Endothelial cell of umbilical vein (primary cell): ENCODE measurements at regions not wholly inside any gene's neighbourhood (a gene's known extent, or its start where the extent isn't known, plus 50 kb on each side); places are given as distances from the start of the nearest gene placed in this dataset.

Source experiments
- BruUV-seq: library from RNA; stranded (reverse); fragments of 400-500 nt; replicated peaks from 2 replicates; lab custom pipeline; 2021; lab: Mats Ljungman, UMichigan
- CTCF ChIA-PET: fragments of 300-600, 350-600 bp; sonication (Branson Sonifier 250); formaldehyde crosslinking; loops from one replicate; lab custom pipeline; 2021; ENCODE audit warnings: antibody characterized with exemption, inconsistent platforms; lab: Charles Lee
- POLR2A ChIA-PET: fragments of 300-600, 350-600 bp; sonication (Branson Sonifier 250); formaldehyde crosslinking; loops from one replicate; lab custom pipeline; 2021; ENCODE audit warnings: antibody characterized with exemption, inconsistent platforms; lab: Charles Lee
- DNase-seq: peaks from one replicate; pipeline ENCODE4 v3.0.0-alpha.2; 2011; ENCODE audit warnings: low read depth, low spot score
- FAIRE-seq: peaks from 2 replicates; lab custom pipeline; 2011; peaks lifted over from hg19 to GRCh38; lab: Jason Lieb, UNC
- H2AFZ ChIP-seq: 2 replicates; pipeline ENCODE4 v1.6.0; 2012; ENCODE audit warnings: low read depth, low read length, control low read depth, inconsistent platforms
- H3K27ac ChIP-seq: 2 replicates; pipeline ENCODE4 v1.5.1; 2011; ENCODE audit warnings: low read depth, mild to moderate bottlenecking, control low read depth, low read length, moderate library complexity; ENCODE audit not compliant: insufficient read depth
- H3K27me3 ChIP-seq, 2 experiments: 2 replicates each; pipeline versions ENCODE4 v1.6.0 to v1.6.1; 2011; ENCODE audit warnings: low read length in 2 of 2, mixed read lengths in 1 of 2; ENCODE audit not compliant: control insufficient read depth in 2 of 2, insufficient read depth in 2 of 2
- H3K36me3 ChIP-seq, 2 experiments: 2 replicates in 1 of 2; 3 replicates in 1 of 2; pipeline ENCODE4 v1.5.1; 2011; ENCODE audit warnings: low read length in 2 of 2, mild to moderate bottlenecking in 1 of 2, moderate library complexity in 1 of 2; ENCODE audit not compliant: control insufficient read depth in 2 of 2, insufficient read depth in 2 of 2; ENCODE audit errors: extremely low read depth in 1 of 2
- H3K4me1 ChIP-seq: 3 replicates; pipeline ENCODE4 v1.5.1; 2011; ENCODE audit warnings: mild to moderate bottlenecking, low read length; ENCODE audit not compliant: control insufficient read depth, insufficient read depth; ENCODE audit errors: extremely low read depth
- H3K4me2 ChIP-seq: 2 replicates; pipeline ENCODE4 v1.6.1; 2011; ENCODE audit warnings: low read length, control low read depth, mixed read lengths; ENCODE audit not compliant: insufficient read depth
- H3K4me3 ChIP-seq, 3 experiments: fragments of 200-600 bp in 1 of 3; sonication (generic), shearing (Covaris generic) in 1 of 3; replicated peaks in 1 of 3; 2 replicates each; pipeline ENCODE4 v1.5.1; 2011 to 2016; ENCODE audit warnings: control low read depth in 3 of 3, low read length in 3 of 3, mild to moderate bottlenecking in 2 of 3, inconsistent platforms in 1 of 3, low read depth in 1 of 3, moderate library complexity in 1 of 3; ENCODE audit not compliant: insufficient read depth in 1 of 3
- H3K79me2 ChIP-seq: 2 replicates; pipeline ENCODE4 v1.6.0; 2012; ENCODE audit warnings: low read length, inconsistent platforms; ENCODE audit not compliant: control insufficient read depth, insufficient read depth
- H3K9ac ChIP-seq: replicated peaks from 2 replicates; pipeline ENCODE3; 2011; ENCODE audit warnings: low read length, control low read depth; ENCODE audit not compliant: insufficient read depth; ENCODE audit errors: extremely low read depth
- H3K9me1 ChIP-seq: replicated peaks from 3 replicates; pipeline ENCODE4 v1.6.0; 2011; ENCODE audit warnings: mild to moderate bottlenecking, low read length; ENCODE audit not compliant: control insufficient read depth, insufficient read depth; ENCODE audit errors: extremely low read depth
- H3K9me3 ChIP-seq: replicated peaks from 2 replicates; pipeline ENCODE4 v1.5.1; 2012; ENCODE audit warnings: low read length, inconsistent platforms; ENCODE audit not compliant: control insufficient read depth, insufficient read depth
- H4K20me1 ChIP-seq: replicated peaks from 2 replicates; pipeline ENCODE3; 2011; ENCODE audit warnings: mild to moderate bottlenecking, low read length; ENCODE audit not compliant: control insufficient read depth, insufficient read depth; ENCODE audit errors: extremely low read depth
- EZH2 ChIP-seq: IDR thresholded peaks from 2 replicates; pipeline ENCODE4 v1.6.1; 2012; ENCODE audit warnings: borderline replicate concordance, low read depth, mild to moderate bottlenecking, moderate library complexity, low read length, inconsistent platforms; ENCODE audit not compliant: severe bottlenecking
- FOS ChIP-seq: IDR thresholded peaks from 2 replicates; pipeline ENCODE4 v1.6.1; 2011; ENCODE audit warnings: mild to moderate bottlenecking, low read length, moderate library complexity, borderline replicate concordance; ENCODE audit not compliant: insufficient read depth
- JUN ChIP-seq: IDR thresholded peaks from 2 replicates; pipeline ENCODE4 v1.6.1; 2011; ENCODE audit warnings: borderline replicate concordance, low read depth; ENCODE audit not compliant: insufficient read length, insufficient read depth
- MAX ChIP-seq: IDR thresholded peaks from 2 replicates; pipeline ENCODE4 v1.6.1; 2011; ENCODE audit not compliant: insufficient read depth, insufficient read length
- MYC ChIP-seq: IDR thresholded peaks from one replicate; pipeline ENCODE4 v1.6.1; 2011; ENCODE audit warnings: mild to moderate bottlenecking, low read depth, low read length
- POLR2A ChIP-seq: IDR thresholded peaks from 2 replicates; pipeline ENCODE4 v1.6.1; 2012; ENCODE audit warnings: low read depth, mild to moderate bottlenecking, control low read depth, low read length
- POLR2AphosphoS5 ChIP-seq: IDR thresholded peaks from 2 replicates; pipeline ENCODE4 v1.6.1; 2012; ENCODE audit warnings: low read depth, mild to moderate bottlenecking, control low read depth, low read length, moderate library complexity; ENCODE audit not compliant: insufficient read depth
- dilution Hi-C: fragments of 300-500 bp; cut with MboI; formaldehyde crosslinking; loops from one replicate; pipeline ENCODE4 v1.15.0; 2019; ENCODE audit warnings: low sequenced_read_pairs; ENCODE audit not compliant: extremely low pct_ligation_motif_present
- intact Hi-C: fragments of 100-400 bp; cut with micrococcal nuclease; formaldehyde crosslinking; loops from one replicate; pipeline ENCODE4 v1.10.0; 2022
- TF ChIP-seq, protein P1 (sequence below), 2 donors: IDR thresholded peaks; 1 replicate in 1 of 2; 2 replicates in 1 of 2; pipeline ENCODE4 v1.5.1; 2011; ENCODE audit warnings: low read length in 2 of 2, mild to moderate bottlenecking in 2 of 2, moderate library complexity in 2 of 2, control low read depth in 1 of 2, inconsistent platforms in 1 of 2, low read depth in 1 of 2; ENCODE audit not compliant: insufficient read depth in 1 of 2; ENCODE audit errors: extremely low read depth in 1 of 2

GRCh38 chr9:85216601-85217000 lies 525.2 kb downstream of the AGTPBP1 start:
- H3K9ac ChIP-seq = no peak overlapping the region
- no peaks in the 10 kb centered on the region for H3K9me3 ChIP-seq
- no peaks in the 10 kb centered on the region for H3K79me2 ChIP-seq
- peaks cover 2 to 3% of the 10 kb centered on the region in 2 experiments for H3K27me3 ChIP-seq
- dilution Hi-C loops (no loop called here), intact Hi-C loops (no loop called here)
- no peak for DNase-seq
- ChIA-PET CTCF (interaction anchor here (2.0 kb wide), 1 partner anchor 16 kb away, joined by 4 read pairs; no protein-coding TSS in a partner anchor), POLR2A (no interaction called here)
- no peak overlapping the region for H3K4me2 ChIP-seq
- no peaks in the 10 kb centered on the region for H3K9me1 ChIP-seq
- BruUV-seq = no TSS peak
- FAIRE-seq = no peak
- no peak overlapping the region for H3K4me3 ChIP-seq
- H3K27ac ChIP-seq = no peak overlapping the region
- no peak overlapping the region for H2AFZ ChIP-seq
- no peak for TF ChIP-seq POLR2A
- no peak for TF ChIP-seq FOS
- TF ChIP-seq POLR2AphosphoS5 = no peak
- no peak for TF ChIP-seq JUN
- TF ChIP-seq EZH2 = no peak
- no peak for TF ChIP-seq MAX
- TF ChIP-seq MYC = no peak
- TF ChIP-seq, protein P1, sequence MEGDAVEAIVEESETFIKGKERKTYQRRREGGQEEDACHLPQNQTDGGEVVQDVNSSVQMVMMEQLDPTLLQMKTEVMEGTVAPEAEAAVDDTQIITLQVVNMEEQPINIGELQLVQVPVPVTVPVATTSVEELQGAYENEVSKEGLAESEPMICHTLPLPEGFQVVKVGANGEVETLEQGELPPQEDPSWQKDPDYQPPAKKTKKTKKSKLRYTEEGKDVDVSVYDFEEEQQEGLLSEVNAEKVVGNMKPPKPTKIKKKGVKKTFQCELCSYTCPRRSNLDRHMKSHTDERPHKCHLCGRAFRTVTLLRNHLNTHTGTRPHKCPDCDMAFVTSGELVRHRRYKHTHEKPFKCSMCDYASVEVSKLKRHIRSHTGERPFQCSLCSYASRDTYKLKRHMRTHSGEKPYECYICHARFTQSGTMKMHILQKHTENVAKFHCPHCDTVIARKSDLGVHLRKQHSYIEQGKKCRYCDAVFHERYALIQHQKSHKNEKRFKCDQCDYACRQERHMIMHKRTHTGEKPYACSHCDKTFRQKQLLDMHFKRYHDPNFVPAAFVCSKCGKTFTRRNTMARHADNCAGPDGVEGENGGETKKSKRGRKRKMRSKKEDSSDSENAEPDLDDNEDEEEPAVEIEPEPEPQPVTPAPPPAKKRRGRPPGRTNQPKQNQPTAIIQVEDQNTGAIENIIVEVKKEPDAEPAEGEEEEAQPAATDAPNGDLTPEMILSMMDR (IDR thresholded peaks at IDR 0.05; ENCODE audit: extremely low read depth in 1 of 2, insufficient read depth in 1 of 2, low read depth in 1 of 2, low read length in 2 of 2) = no peak
- no peaks in the 10 kb centered on the region for H4K20me1 ChIP-seq
- no peaks in the 10 kb centered on the region for H3K36me3 ChIP-seq
- H3K4me1 ChIP-seq = peaks cover 13% of the 10 kb centered on the region
